ENCODE measurements at regions not wholly inside any gene's neighbourhood (a gene's known extent, or its start where the extent isn't known, plus 50 kb on each side); places are given as distances from the start of the nearest gene placed in this dataset.

DNA sequence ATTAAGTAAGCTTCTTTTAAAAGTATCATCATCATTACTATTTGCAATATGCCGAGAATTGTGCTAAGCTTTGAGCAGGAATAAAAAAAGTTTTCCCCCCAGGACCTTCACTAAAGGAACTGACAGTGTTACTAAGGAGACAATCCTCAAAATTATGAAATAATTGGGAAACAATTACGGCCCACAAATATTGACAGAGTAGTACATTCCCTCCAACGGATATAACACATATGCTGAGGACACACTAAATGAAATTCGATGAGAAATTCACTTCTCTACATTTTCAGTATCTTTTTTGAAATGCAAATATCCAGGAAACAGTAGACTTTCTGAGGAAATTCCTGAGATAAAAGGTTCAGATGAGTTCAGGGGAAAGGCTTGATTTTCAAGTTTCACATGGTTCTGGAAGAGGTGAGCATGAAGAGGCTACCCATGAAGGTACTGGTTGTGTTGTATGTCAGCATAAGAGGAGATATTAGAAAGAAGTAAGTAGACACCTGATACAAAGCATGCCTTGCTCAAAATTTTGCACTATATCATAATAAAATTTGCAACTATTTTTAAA lies 171.2 kb upstream of the NR5A2 start:
- in situ Hi-C loops (cut with MboI; ENCODE audit: low sequenced_read_pairs in 4 of 4) (no loop called here), intact Hi-C loops (cut with DNase I; ENCODE audit: low total_unique reads) (no loop called here)
- no peak for ATAC-seq
- no peak for TF ChIP-seq CTCF (IDR thresholded peaks at IDR 0.05 in 4 of 5, conservative IDR thresholded peaks at IDR 0.05 in 1 of 5)
- TF ChIP-seq POLR2A (IDR thresholded peaks at IDR 0.05): no peak
- Histone ChIP-seq H3K4me1 (no peaks in the 10 kb centered on the region), H3K9me3 (no peaks in the 10 kb centered on the region), H3K4me3 (no peak overlapping the region), H3K36me3 (no peaks in the 10 kb centered on the region), H3K27me3 (no peaks in the 10 kb centered on the region), H3K27ac (no peak overlapping the region)
- no peak for DNase-seq

GRCh38 chr1:199857108-199857507 lies 170.4 kb upstream of the NR5A2 start:
- Histone ChIP-seq H3K36me3 (no peaks in the 10 kb centered on the region), H3K4me1 (no peaks in the 10 kb centered on the region), H3K27ac (no peak overlapping the region), H3K27me3 (no peaks in the 10 kb centered on the region), H3K4me3 (no peak overlapping the region), H3K9me3 (no peaks in the 10 kb centered on the region)
- ATAC-seq (no peak), DNase-seq (no peak)
- intact Hi-C loops (cut with DNase I; ENCODE audit: low total_unique reads) (no loop called here), in situ Hi-C loops (cut with MboI; ENCODE audit: low sequenced_read_pairs in 4 of 4) (no loop called here)
- TF ChIP-seq POLR2A (IDR thresholded peaks at IDR 0.05) (no peak), CTCF (IDR thresholded peaks at IDR 0.05 in 4 of 5, conservative IDR thresholded peaks at IDR 0.05 in 1 of 5) (no peak)

- Histone ChIP-seq H3K4me1 (no peaks in the 10 kb centered on the region), H3K27ac (no peak overlapping the region), H3K27me3 (no peaks in the 10 kb centered on the region), H3K4me3 (no peak overlapping the region), H3K36me3 (no peaks in the 10 kb centered on the region), H3K9me3 (no peaks in the 10 kb centered on the region)
- TF ChIP-seq POLR2A (IDR thresholded peaks at IDR 0.05) (no peak), CTCF (IDR thresholded peaks at IDR 0.05 in 4 of 5, conservative IDR thresholded peaks at IDR 0.05 in 1 of 5) (no peak)
- intact Hi-C loops (cut with DNase I; ENCODE audit: low total_unique reads) (no loop called here), in situ Hi-C loops (cut with MboI; ENCODE audit: low sequenced_read_pairs in 4 of 4) (no loop called here)
- no peak for ATAC-seq
- no peak for DNase-seq
Observed at GRCh38 chr1:199857516-199857915, 170.0 kb upstream of the NR5A2 start.

DNA sequence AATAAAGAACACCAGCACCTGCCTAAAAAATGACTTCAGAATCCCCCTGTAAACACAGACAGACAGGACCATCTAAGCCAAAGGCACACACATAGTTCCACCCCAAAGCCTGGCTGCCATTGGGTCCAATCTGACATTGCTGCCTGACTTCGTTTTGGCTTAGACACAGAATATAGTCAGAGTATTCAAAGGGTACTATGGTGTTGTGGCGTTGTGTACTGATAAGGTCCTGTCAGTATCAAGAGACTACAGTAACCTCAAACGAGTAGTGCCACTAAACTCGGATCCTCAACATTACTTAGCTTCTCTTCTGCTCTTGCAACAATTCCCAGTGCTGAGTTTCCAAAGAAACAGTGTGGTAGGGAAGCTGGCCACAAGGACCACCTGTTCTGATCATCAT lies 169.3 kb upstream of the NR5A2 start:
- TF ChIP-seq CTCF (IDR thresholded peaks at IDR 0.05 in 4 of 5, conservative IDR thresholded peaks at IDR 0.05 in 1 of 5) (no peak), POLR2A (IDR thresholded peaks at IDR 0.05) (no peak)
- no peaks in the 10 kb centered on the region for H3K4me1 ChIP-seq
- no peak for DNase-seq
- no peak for ATAC-seq
- in situ Hi-C loops (cut with MboI; ENCODE audit: low sequenced_read_pairs in 4 of 4): no loop called here
- intact Hi-C loops (cut with DNase I; ENCODE audit: low total_unique reads): no loop called here
- H3K9me3 ChIP-seq: no peaks in the 10 kb centered on the region
- no peaks in the 10 kb centered on the region for H3K36me3 ChIP-seq
- no peaks in the 10 kb centered on the region for H3K27me3 ChIP-seq
- no peak overlapping the region for H3K27ac ChIP-seq
- H3K4me3 ChIP-seq: no peak overlapping the region

DNA sequence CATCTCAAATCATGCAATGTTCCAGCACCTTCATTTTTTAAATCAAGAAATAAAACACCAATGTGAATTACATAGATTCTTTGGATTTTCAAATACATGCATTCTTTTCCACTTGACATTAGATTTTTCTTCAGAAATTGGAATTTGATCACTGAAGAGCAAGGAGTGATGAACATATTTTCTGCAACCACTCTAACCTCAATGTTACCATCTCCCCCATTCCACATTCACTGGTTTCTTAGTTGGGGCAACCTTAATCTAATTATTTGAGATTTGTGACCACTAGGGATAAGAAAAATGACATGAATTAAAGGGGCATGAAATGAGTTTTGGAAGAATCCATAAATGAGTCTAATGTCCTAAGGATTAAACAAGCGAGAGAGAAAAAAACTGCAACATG lies 168.7 kb upstream of the NR5A2 start:
- H3K36me3 ChIP-seq: no peaks in the 10 kb centered on the region
- intact Hi-C loops (cut with DNase I; ENCODE audit: low total_unique reads) (no loop called here), in situ Hi-C loops (cut with MboI; ENCODE audit: low sequenced_read_pairs in 4 of 4) (no loop called here)
- H3K4me1 ChIP-seq: no peaks in the 10 kb centered on the region
- H3K4me3 ChIP-seq: no peak overlapping the region
- no peaks in the 10 kb centered on the region for H3K9me3 ChIP-seq
- no peaks in the 10 kb centered on the region for H3K27me3 ChIP-seq
- no peak for TF ChIP-seq POLR2A (IDR thresholded peaks at IDR 0.05)
- TF ChIP-seq CTCF (IDR thresholded peaks at IDR 0.05 in 4 of 5, conservative IDR thresholded peaks at IDR 0.05 in 1 of 5): no peak
- no peak for DNase-seq
- no peak for ATAC-seq
- no peak overlapping the region for H3K27ac ChIP-seq

Measured in gastrocnemius medialis (tissue), 4 donors.